ACC112 (cell line): ENCODE measurements at regions not wholly inside any gene's neighbourhood (a gene's known extent, or its start where the extent isn't known, plus 50 kb on each side); places are given as distances from the start of the nearest gene placed in this dataset.

Experiments used
- H2AFZ ChIP-seq: fragments of 200-600 bp; sonication (generic); one replicate; pipeline ENCODE4 v1.6.0; 2017; ENCODE audit warnings: antibody characterized with exemption, low read length; ENCODE audit not compliant: unreplicated experiment
- H3K27ac ChIP-seq: fragments of 200-600 bp; sonication (generic); 2 replicates; pipeline ENCODE4 v1.5.1; 2014; ENCODE audit warnings: low read depth, mild to moderate bottlenecking, antibody characterized with exemption, low read length, moderate library complexity
- H3K27me3 ChIP-seq: fragments of 200-600 bp; sonication (generic); 2 replicates; pipeline ENCODE4 v1.6.1; 2014; ENCODE audit warnings: mild to moderate bottlenecking, antibody characterized with exemption, low read length, moderate library complexity, mixed read lengths; ENCODE audit not compliant: insufficient read depth
- H3K36me3 ChIP-seq: fragments of 200-600 bp; sonication (generic); 2 replicates; pipeline ENCODE4 v1.6.1; 2016; ENCODE audit warnings: mild to moderate bottlenecking, antibody characterized with exemption, low read length, moderate library complexity, mixed read lengths; ENCODE audit not compliant: insufficient read depth
- H3K4me1 ChIP-seq: fragments of 200-600 bp; sonication (generic); one replicate; pipeline ENCODE4 v1.6.1; 2016; ENCODE audit warnings: low read length, mixed read lengths; ENCODE audit not compliant: insufficient read depth, unreplicated experiment, control insufficient read depth
- H3K4me3 ChIP-seq: fragments of 200-600 bp; sonication (generic); 2 replicates; pipeline ENCODE4 v1.5.1; 2014; ENCODE audit warnings: mild to moderate bottlenecking, low read depth, low read length
- H3K79me2 ChIP-seq: fragments of 200-600 bp; sonication (generic); one replicate; pipeline ENCODE4 v1.6.0; 2016; ENCODE audit warnings: low read length; ENCODE audit not compliant: control insufficient read depth, unreplicated experiment, insufficient read depth

- Histone ChIP-seq H3K27me3 (no peaks in the 10 kb centered on the region), H3K4me1 (no peaks in the 10 kb centered on the region), H3K36me3 (0 out of 2 replicates have a peak, but pooled peaks cover 4% of the 10 kb centered on the region), H2AFZ (no peak overlapping the region), H3K27ac (no peak overlapping the region), H3K4me3 (no peak overlapping the region), H3K79me2 (no peaks in the 10 kb centered on the region)
Measured at GRCh38 chr7:46963719-46964118, 618.2 kb downstream of the TNS3 start.

DNA sequence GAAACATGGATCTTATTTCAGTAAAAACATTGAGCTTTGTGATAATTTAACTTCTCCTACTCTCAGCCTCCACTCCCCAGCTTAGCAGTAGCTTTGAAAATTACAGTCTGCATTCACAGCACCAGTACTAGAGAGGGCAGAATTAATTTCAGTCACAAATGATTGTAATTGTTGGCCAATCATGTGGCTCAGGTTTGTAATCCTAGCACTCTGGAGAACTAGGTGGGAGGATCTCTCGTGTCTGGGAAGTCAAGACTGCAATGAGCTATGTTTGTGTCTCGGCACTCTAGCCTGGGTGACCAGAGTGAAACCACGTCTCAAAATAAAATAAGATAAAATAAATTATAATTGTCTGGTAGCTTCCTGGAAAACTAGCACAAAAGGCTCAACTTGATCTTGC is 620.9 kb downstream of the TNS3 start:
- H3K27me3 ChIP-seq, result no peaks in the 10 kb centered on the region
- no peaks in the 10 kb centered on the region for H3K4me1 ChIP-seq
- H3K27ac ChIP-seq, result no peak overlapping the region
- H3K4me3 ChIP-seq, result no peak overlapping the region
- H2AFZ ChIP-seq, result no peak overlapping the region
- H3K36me3 ChIP-seq, result 0 out of 2 replicates have a peak, but pooled peaks cover 4% of the 10 kb centered on the region
- H3K79me2 ChIP-seq, result no peaks in the 10 kb centered on the region

GRCh38 chr7:46957195-46957594 is 624.7 kb downstream of the TNS3 start:
- Histone ChIP-seq H3K79me2 (no peaks in the 10 kb centered on the region), H2AFZ (no peak overlapping the region), H3K4me3 (no peak overlapping the region), H3K27me3 (no peaks in the 10 kb centered on the region), H3K36me3 (no peaks in the 10 kb centered on the region), H3K27ac (no peak overlapping the region), H3K4me1 (no peaks in the 10 kb centered on the region)

GRCh38 chr7:46955531-46955930 is 626.4 kb downstream of the TNS3 start:
- no peak overlapping the region for H3K4me3 ChIP-seq
- H3K4me1 ChIP-seq, result no peaks in the 10 kb centered on the region
- no peaks in the 10 kb centered on the region for H3K79me2 ChIP-seq
- H2AFZ ChIP-seq, result no peak overlapping the region
- H3K36me3 ChIP-seq, result no peaks in the 10 kb centered on the region
- H3K27ac ChIP-seq, result no peak overlapping the region
- no peaks in the 10 kb centered on the region for H3K27me3 ChIP-seq

GRCh38 chr7:46954181-46954580 is 627.7 kb downstream of the TNS3 start:
- Histone ChIP-seq H3K4me3 (no peak overlapping the region), H3K4me1 (no peaks in the 10 kb centered on the region), H3K27ac (no peak overlapping the region), H3K79me2 (no peaks in the 10 kb centered on the region), H3K27me3 (no peaks in the 10 kb centered on the region), H3K36me3 (no peaks in the 10 kb centered on the region), H2AFZ (no peak overlapping the region)

GRCh38 chr7:46953008-46953407 is 628.9 kb downstream of the TNS3 start:
- Histone ChIP-seq H3K4me1 (peaks cover 5% of the 10 kb centered on the region), H3K4me3 (no peak overlapping the region), H3K36me3 (no peaks in the 10 kb centered on the region), H3K27me3 (no peaks in the 10 kb centered on the region), H3K79me2 (no peaks in the 10 kb centered on the region), H3K27ac (no peak overlapping the region), H2AFZ (no peak overlapping the region)

DNA sequence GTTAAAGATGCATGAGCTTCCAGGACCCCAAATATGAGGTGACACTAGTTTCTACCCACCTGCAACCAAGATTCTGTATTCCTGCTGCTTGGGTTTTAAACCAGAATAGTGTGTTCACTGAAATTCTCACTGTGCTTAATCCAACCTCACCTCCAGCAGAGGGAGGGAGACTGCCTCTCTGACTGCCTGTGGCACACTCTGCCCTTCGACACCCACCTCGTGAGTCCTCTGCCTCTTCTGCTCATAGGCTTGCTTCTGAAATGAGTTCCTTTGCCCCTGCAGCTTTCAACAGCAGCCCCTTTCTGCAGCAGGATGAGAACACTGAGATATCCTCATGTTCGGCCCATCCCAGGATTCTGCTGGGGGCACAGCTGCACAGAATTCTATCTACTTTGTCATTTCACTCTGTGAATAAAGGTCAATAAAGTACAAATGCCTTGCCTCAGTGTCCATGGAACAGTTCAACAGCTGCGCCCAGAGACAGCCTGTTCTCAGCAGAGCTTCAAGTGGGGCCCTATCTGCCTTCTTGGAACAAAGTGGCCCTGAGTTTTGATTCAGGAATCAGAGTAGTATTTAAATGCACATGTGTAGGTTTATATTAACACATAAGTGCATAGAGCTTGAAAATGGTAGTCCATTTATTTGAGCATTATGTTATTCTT is 632.5 kb downstream of the TNS3 start:
- Histone ChIP-seq H3K27me3 (no peaks in the 10 kb centered on the region), H2AFZ (no peak overlapping the region), H3K4me3 (no peak overlapping the region), H3K4me1 (peaks cover 10% of the 10 kb centered on the region), H3K79me2 (no peaks in the 10 kb centered on the region), H3K27ac (no peak overlapping the region), H3K36me3 (no peaks in the 10 kb centered on the region)

DNA sequence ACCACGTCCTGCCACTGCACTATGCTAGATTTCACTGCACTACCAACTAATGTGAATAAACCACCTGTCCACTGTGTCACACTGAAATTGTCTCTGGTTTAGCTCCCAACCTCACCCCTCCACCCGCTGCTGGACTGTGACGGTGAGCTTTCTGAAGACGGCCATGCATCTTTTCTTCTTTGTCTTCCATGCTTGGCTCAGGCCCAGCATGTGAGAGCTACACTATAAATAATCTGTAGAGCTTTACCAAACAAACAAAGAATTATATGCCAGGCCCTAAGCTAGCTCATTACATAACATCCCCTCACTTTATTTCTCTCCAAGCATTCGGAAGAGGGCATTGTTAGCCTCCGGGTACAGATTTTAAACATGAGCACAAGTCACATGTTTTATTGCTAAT is 633.2 kb downstream of the TNS3 start:
- Histone ChIP-seq H3K4me3 (no peak overlapping the region), H3K36me3 (no peaks in the 10 kb centered on the region), H3K79me2 (no peaks in the 10 kb centered on the region), H3K27ac (no peak overlapping the region), H2AFZ (no peak overlapping the region), H3K4me1 (peaks cover 10% of the 10 kb centered on the region), H3K27me3 (no peaks in the 10 kb centered on the region)

DNA sequence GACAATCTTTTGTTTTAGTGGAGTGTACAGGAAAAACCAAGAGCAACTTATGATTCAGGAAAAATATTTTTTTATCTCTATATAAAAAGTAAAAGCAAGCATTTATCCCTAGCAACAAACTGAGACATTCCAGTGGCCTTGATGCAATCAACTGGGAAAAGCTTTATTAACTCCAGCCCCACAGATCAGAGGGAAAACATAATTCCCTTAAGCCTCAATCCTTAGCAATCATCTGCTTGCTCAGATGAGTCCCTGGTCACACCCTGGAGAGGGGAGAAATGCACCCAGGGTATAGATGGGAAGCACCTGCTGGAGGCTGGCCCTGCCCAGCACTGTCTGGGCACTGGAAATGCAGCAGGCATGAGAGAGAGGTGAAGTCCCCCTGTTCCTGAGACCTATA is 636.6 kb downstream of the TNS3 start:
- Histone ChIP-seq H2AFZ (no peak overlapping the region), H3K27me3 (no peaks in the 10 kb centered on the region), H3K4me1 (peaks cover 10% of the 10 kb centered on the region), H3K36me3 (no peaks in the 10 kb centered on the region), H3K4me3 (no peak overlapping the region), H3K79me2 (no peaks in the 10 kb centered on the region), H3K27ac (no peak overlapping the region)

DNA sequence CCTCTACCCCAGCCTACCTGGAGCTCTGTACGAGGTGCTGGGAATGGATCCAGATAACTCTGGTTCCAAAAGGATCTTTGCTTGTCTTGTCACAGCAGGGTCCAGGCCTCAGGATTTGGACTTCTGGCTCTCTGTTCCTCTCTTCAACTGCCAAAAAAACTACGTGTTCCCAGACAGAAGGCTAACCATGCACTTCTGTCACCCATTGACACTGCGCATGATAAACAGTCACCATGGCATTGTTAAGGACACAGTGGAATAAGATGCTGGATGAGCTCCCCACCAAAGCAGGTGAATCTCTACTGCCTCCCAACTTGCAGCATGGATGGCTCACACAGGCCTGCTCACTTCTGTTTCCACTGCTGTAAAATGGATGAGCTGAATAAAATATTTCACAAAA is 637.9 kb downstream of the TNS3 start:
- no peak overlapping the region for H2AFZ ChIP-seq
- H3K4me3 ChIP-seq, result no peak overlapping the region
- peaks cover 10% of the 10 kb centered on the region for H3K4me1 ChIP-seq
- H3K36me3 ChIP-seq, result no peaks in the 10 kb centered on the region
- H3K27me3 ChIP-seq, result no peaks in the 10 kb centered on the region
- H3K27ac ChIP-seq, result no peak overlapping the region
- no peaks in the 10 kb centered on the region for H3K79me2 ChIP-seq

GRCh38 chr7:46942574-46942973 is 639.3 kb downstream of the TNS3 start:
- H3K27me3 ChIP-seq, result no peaks in the 10 kb centered on the region
- H3K79me2 ChIP-seq, result no peaks in the 10 kb centered on the region
- H2AFZ ChIP-seq, result no peak overlapping the region
- H3K27ac ChIP-seq, result no peak overlapping the region
- H3K36me3 ChIP-seq, result no peaks in the 10 kb centered on the region
- no peak overlapping the region for H3K4me3 ChIP-seq
- peaks cover 1% of the 10 kb centered on the region for H3K4me1 ChIP-seq
